Activated naive CD4-positive, alpha-beta T cell (primary cell): ENCODE measurements at regions not wholly inside any gene's neighbourhood (a gene's known extent, or its start where the extent isn't known, plus 50 kb on each side); places are given as distances from the start of the nearest gene placed in this dataset.

ENCODE experiments used
- DNase-seq, 4 experiments: peaks; one replicate each; lab custom pipeline; 2025; lab: John Stamatoyannopoulos, UW

GRCh38 chr5:32989815-32990214 lies 278.7 kb downstream of the NPR3 start:
- no peak for DNase-seq

DNA sequence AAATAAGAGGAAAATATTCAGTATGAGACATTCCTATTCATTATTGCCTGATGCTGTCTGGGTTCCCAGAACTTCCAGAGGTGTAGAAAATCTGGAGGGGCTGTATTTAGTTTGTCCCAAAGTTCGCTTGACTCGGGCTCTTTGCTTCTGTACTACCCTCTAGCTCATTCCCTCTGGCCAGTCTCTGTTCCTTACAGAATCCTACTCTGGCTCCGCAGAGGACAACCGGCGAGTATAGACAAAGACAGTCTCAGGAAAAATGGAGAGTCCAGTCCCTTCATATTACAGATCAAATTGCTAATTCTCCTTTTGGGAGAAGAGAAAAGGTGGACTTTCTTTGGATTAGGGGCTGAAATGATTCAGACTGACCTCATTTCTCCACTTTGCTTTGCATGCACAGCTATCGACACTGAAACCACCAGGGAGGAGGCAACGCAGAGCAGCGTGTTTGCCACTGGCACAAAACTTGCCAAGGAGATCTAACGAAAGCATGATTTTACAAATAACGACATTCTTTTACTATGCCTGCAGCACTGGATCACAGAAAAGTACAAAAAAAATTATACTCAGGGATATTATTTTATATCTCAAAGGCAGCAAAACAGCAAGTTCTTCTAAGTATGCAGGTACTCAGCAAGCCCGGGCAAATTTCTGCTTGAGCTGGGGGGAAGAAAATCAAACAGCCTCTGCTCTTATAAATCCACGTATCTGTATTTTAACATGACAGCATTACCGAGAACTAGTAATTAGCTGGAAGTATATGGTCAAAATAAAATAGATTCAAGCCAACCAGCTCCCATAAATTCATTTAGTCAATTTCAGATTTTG lies 279.7 kb downstream of the NPR3 start:
- no peak for DNase-seq

DNA sequence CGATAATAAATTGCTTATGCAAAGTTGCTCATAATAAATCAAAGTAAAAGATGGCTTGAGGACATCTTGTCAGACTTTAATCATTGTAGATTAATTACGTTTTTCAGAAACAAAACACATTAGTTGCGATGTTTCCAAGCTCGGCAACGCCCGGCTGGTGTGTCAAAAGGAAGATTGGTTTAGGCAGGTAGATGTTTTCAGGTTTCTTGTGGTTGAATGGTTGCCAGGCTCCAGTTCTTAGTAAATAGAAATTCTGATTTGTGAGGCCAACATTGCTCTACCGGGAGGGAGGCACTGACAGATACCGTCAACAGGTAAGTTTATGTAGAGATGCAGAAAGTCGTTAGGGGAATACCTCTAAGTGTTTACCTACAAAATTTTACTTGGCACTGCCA lies 280.3 kb downstream of the NPR3 start:
- no peak for DNase-seq

GRCh38 chr5:32996336-32996735 lies 285.2 kb downstream of the NPR3 start:
- no peak for DNase-seq

DNA sequence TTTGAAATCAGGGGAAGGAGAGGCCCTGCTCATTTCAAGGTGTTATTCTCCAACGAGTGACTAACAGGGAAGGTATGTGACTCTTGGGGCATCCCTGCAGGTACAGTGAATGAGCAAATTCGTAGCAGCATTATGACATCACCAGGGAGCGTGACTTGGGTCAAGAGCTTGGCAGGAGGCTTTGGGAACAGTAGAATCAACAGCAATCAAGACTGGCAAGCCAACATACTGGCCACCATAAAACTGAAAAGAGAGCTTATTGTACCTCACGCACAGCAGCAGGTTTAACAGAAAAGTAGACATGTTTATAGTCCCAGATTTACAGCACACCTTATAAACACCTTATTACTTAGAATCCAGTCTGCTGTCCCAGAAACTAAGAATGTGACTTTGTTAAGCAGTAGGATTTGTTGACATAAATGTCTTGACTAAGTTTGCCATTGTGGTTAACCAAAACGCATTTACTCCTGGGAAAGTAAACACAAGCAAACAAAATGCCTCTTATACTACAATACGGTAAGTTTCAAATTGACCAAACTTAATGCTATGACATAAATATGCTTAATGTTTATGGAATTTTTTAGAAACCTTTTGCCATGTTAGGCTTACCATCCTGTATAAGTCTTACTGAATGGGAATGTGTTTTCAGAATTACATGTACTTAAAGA lies 297.8 kb downstream of the NPR3 start:
- no peak for DNase-seq

- no peak for DNase-seq
These were observed 299.7 kb downstream of the NPR3 start for GRCh38 chr5:33010846-33011245.

DNA sequence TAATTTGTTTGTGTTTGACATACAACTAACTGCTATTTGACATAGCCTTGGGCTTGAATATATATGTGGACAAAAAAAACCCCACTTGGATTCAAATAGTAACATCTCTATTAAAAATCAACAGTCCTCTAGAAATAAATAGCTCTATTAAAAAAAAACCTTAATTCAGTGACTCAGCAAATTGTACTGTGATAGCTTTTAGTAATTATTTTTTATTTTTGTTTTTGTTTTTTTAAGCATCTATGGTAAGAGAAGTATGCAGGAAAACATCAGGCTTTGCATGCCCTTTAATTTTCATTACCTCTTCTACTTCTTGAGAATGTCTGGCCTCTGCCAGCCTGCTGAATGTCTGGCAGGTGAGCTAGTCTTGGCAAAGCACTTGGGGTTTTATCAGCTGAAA lies 300.7 kb downstream of the NPR3 start:
- DNase-seq, result no peak

DNA sequence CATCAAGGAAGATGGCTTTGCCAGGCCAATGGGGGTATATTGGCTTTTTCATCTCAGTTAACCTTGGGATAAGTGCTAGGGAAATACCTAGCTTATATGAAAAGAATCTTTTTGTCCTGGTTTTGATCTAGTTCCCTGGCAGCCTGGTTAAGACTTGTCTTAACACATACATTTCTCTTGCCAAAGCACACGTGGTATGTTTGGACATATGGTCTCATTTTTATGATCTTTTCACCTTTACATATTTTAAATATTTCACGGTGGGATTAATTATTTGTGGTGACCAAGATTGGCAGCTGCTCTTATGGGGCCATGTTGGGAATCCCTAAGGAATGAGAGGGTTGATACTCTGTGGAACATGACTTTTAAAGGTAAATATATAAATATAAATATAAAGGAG lies 312.5 kb downstream of the NPR3 start:
- DNase-seq, result no peak

- no peak for DNase-seq
These were observed 321.4 kb downstream of the NPR3 start for GRCh38 chr5:33032271-33033070.

DNA sequence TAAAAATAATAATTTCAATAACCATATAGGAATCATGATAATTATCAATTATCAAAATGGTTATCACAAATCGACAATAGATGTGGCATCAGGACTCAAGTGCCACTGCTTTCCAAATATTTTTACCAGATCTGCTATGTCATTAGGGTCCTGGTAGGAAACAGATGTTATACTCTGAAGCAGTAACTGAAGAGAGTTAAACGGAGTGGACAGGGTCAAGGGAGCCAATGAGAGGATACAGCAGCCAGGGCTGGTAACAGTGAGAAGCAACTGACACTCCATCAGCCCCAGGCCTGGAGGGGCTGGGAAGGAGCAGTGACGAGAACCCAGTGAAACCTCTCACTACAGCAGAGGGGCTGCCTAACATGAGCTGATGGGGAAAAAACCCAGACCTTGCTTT lies 322.4 kb downstream of the NPR3 start:
- DNase-seq, result no peak

DNA sequence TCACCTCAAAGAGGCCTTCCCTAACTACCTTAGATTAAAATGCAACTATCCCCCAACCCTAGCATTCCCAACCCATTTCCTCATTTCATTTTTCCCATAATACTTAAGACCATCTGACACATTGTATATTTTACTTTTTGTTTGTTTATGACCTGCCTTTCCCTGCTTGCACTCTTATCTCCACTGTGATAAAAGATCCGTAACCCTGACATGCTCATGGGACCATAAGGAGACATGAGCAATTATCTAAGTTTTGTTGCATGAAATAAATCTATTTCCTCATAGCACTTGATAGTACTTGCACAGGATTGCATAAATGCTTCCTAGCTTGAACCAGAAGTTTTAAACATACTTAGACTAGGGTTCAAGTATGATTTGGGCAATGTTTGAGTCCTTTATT lies 323.7 kb downstream of the NPR3 start:
- no peak for DNase-seq

- no peak for DNase-seq
These were observed 324.9 kb downstream of the NPR3 start for GRCh38 chr5:33035851-33036527.

- no peak for DNase-seq
These were observed 326.0 kb downstream of the NPR3 start for GRCh38 chr5:33037076-33037475.

DNA sequence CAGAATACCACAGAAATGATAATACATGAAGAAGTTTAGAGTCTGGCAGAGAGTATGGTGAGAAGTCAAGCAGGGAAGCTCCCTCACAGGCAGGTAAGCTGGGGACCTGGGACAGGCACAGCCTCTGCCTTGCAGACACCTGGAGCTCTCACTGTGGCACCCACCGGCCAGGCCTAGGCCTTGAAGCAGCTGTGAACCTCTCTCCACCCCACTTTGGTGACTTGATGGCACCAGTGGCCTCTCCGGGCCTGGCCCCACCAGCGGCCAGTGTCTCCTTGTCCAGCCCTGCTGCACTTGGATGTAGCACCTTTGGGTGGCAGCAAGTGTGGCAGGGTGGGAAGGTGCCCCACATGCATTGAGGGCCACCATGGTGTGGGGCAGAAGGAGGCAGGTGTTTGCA lies 330.5 kb downstream of the NPR3 start:
- no peak for DNase-seq

GRCh38 chr5:33043343-33043997 lies 332.3 kb downstream of the NPR3 start:
- no peak for DNase-seq

DNA sequence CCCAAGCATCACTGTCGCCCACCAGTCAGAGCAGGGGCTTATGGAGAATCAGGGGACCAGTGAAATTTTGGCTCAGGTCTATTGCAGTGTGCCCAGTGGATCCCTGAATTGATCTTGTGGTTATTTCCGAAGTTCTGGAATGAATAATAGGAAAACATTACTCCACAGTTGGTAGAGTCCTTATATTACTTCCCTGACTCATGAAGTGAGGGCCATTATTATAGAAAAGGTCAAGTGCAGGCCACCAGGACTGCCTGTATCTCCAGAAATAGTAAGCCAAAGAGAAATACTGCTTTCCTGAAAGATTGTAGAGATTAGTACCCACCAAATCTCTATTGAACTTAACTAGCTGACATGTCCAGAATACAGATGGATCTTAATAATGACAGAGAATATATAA lies 335.0 kb downstream of the NPR3 start:
- DNase-seq, result no peak

DNA sequence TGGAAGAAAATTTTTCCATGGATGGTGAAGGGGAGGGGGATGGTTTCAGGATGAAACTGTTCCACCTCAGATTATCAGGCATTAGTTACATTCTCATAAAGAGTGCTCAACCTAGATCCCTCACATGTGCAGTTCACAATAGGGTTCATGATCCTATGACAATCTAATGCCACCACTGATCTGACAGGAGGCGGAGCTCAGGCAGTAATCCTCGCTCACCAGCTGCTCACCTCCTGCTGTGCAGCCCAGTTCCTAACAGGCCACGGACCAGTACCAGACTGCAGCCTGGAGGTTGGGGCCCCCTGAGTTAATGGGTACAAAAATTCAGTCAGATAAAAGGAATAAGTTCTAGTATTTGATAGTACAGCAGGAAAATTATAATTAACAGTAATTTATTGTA lies 337.2 kb downstream of the NPR3 start:
- DNase-seq, result no peak

DNA sequence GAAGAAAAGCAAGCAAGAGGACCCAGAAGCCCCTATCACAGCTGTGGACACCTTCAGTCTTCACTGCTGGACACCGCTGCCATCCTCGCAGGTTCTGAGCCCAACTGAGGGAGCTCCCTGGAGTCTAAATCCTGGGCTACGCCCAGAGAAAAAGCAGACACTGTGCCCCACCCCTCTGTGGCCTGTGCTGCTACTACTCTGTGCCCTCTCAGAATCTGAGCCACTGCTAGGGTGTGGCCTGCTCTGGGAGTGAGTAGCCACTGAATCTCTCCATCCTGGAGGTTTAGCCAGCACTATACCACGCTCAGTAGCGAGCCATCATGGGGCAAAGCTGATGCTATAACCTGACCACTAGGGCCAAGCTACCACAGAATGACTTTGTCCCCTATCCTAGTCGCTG lies 338.2 kb downstream of the NPR3 start:
- DNase-seq, result no peak

DNA sequence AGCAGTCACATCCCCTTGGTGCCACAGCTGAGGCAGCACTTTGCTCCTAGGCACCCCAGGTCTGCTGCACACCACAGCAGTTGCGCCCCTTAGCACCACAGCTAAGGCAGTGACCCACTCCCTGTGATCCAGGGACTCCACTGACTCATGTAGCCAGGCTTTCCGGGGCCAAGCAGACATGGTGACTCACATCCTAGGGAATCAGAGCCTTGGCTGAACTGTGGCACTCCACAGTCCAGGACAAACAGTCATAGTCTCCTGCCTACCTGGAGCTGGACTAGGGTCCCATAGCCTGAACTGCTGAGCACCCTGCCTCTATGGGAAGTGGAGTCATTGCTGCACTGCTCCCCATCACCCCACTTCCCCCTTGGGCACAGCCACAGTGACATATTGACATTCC lies 338.7 kb downstream of the NPR3 start:
- DNase-seq, result no peak

- no peak for DNase-seq
These were observed 348.0 kb downstream of the NPR3 start for GRCh38 chr5:33059081-33059480.

DNA sequence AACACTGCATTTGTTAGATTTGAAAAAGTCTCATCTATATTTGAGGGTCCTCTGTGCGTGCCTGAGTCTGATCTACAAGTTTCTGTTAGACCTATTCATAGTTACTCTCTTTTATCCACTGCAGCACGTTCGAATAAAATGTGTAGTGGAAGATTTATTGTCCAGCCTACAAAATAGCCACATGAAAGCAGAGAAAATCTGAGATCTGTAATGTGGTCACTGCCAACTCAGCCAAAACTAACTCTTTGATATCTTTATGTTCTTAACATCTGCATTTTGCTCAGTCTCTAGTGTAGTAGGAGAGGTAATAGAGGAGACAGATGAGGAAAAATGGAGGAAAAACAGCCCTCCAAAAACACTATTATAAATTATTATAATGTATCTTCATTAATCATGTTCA lies 354.0 kb downstream of the NPR3 start:
- no peak for DNase-seq

GRCh38 chr5:33067291-33067690 lies 356.2 kb downstream of the NPR3 start:
- DNase-seq, result no peak
